KMS-11 (cell line): ENCODE measurements at regions not wholly inside any gene's neighbourhood (a gene's known extent, or its start where the extent isn't known, plus 50 kb on each side); places are given as distances from the start of the nearest gene placed in this dataset.
A peak's percentile ranks its signal among the peaks of the same experiment; 100 is the strongest.

Source experiments
- H2AFZ ChIP-seq: fragments of 200-600 bp; sonication (generic); 2 replicates; pipeline ENCODE4 v1.6.1; 2016; ENCODE audit warnings: antibody characterized with exemption, mixed run types, low read depth
- H3K27ac ChIP-seq: fragments of 200-600 bp; sonication (generic); 2 replicates; pipeline ENCODE4 v1.6.1; 2016; ENCODE audit warnings: mild to moderate bottlenecking, mixed run types
- H3K27me3 ChIP-seq: fragments of 200-600 bp; sonication (generic); 2 replicates; pipeline ENCODE4 v1.6.1; 2017; ENCODE audit warnings: mild to moderate bottlenecking, low read depth, mixed run types, moderate library complexity; ENCODE audit not compliant: insufficient read depth
- H3K36me3 ChIP-seq: fragments of 200-600 bp; sonication (generic); 2 replicates; pipeline ENCODE4 v1.6.1; 2017; ENCODE audit warnings: mild to moderate bottlenecking, mixed run types; ENCODE audit not compliant: insufficient read depth
- H3K4me1 ChIP-seq: fragments of 200-600 bp; sonication (generic); 2 replicates; pipeline ENCODE4 v1.6.1; 2016; ENCODE audit warnings: mild to moderate bottlenecking, low read depth, mixed run types; ENCODE audit not compliant: poor library complexity, severe bottlenecking
- H3K4me2 ChIP-seq: fragments of 200-600 bp; sonication (generic); 2 replicates; pipeline ENCODE4 v1.7.0; 2016; ENCODE audit warnings: mild to moderate bottlenecking, mixed run types
- H3K4me3 ChIP-seq: fragments of 200-600 bp; sonication (generic); IDR thresholded peaks from 2 replicates; pipeline ENCODE4 v1.6.1; 2017; ENCODE audit warnings: low read depth, low read length, mixed read lengths; ENCODE audit not compliant: insufficient read depth
- H3K79me2 ChIP-seq: fragments of 200-600 bp; sonication (generic); 2 replicates; pipeline ENCODE4 v1.6.1; 2016; ENCODE audit warnings: low read depth, mixed run types; ENCODE audit not compliant: insufficient read depth
- H3K9ac ChIP-seq: fragments of 200-600 bp; sonication (generic); 2 replicates; pipeline ENCODE4 v1.6.1; 2016; ENCODE audit warnings: mild to moderate bottlenecking, mixed run types
- H4K20me1 ChIP-seq: fragments of 200-600 bp; sonication (generic); 2 replicates; pipeline ENCODE4 v1.6.1; 2016; ENCODE audit warnings: mild to moderate bottlenecking, mixed run types; ENCODE audit not compliant: insufficient read depth
- CTCF ChIP-seq: fragments of 200-600 bp; sonication (generic); conservative IDR thresholded peaks from 2 replicates; pipeline ENCODE4 v1.6.1; 2017; ENCODE audit warnings: low read depth, mild to moderate bottlenecking, antibody characterized with exemption, low read length, moderate library complexity, mixed read lengths

- H3K27me3 ChIP-seq, result no peaks in the 10 kb centered on the region
- H3K4me1 ChIP-seq, result peaks cover 22% of the 10 kb centered on the region
- H3K36me3 ChIP-seq, result no peaks in the 10 kb centered on the region
- H3K9ac ChIP-seq, result no peak overlapping the region
- peak overlapping the region; percentile 62 for H3K4me2 ChIP-seq
- H3K4me3 ChIP-seq, result no peak overlapping the region
- no peak overlapping the region for H2AFZ ChIP-seq
- H4K20me1 ChIP-seq, result no peaks in the 10 kb centered on the region
- TF ChIP-seq CTCF, result no peak
- H3K79me2 ChIP-seq, result no peaks in the 10 kb centered on the region
- no peak overlapping the region for H3K27ac ChIP-seq
Measured at GRCh38 chr13:76397413-76397812, 488.8 kb downstream of the KCTD12 start.

- H3K4me1 ChIP-seq, result no peaks in the 10 kb centered on the region
Measured at GRCh38 chr13:76389321-76389720, 496.9 kb downstream of the KCTD12 start.

GRCh38 chr13:76387566-76387965 is 498.6 kb downstream of the KCTD12 start:
- Histone ChIP-seq H3K27ac (no peak overlapping the region), H3K79me2 (no peaks in the 10 kb centered on the region), H3K4me3 (no peak overlapping the region), H2AFZ (no peak overlapping the region), H3K4me1 (no peaks in the 10 kb centered on the region), H3K36me3 (no peaks in the 10 kb centered on the region), H4K20me1 (no peaks in the 10 kb centered on the region), H3K4me2 (no peak overlapping the region), H3K9ac (no peak overlapping the region), H3K27me3 (no peaks in the 10 kb centered on the region)
- no peak for TF ChIP-seq CTCF

More at GRCh38 chr13:76389321-76389720, 496.9 kb downstream of the KCTD12 start:
- no peak for TF ChIP-seq CTCF
- Histone ChIP-seq H3K9ac (no peak overlapping the region), H4K20me1 (no peaks in the 10 kb centered on the region), H3K79me2 (no peaks in the 10 kb centered on the region), H3K4me2 (no peak overlapping the region), H3K27me3 (no peaks in the 10 kb centered on the region), H3K4me3 (no peak overlapping the region), H3K27ac (no peak overlapping the region), H2AFZ (no peak overlapping the region), H3K36me3 (no peaks in the 10 kb centered on the region)

GRCh38 chr13:76386321-76386720 is 499.9 kb downstream of the KCTD12 start:
- Histone ChIP-seq H3K4me3 (no peak overlapping the region), H3K4me1 (no peaks in the 10 kb centered on the region), H3K27me3 (no peaks in the 10 kb centered on the region), H3K9ac (no peak overlapping the region), H3K36me3 (no peaks in the 10 kb centered on the region), H2AFZ (no peak overlapping the region), H3K27ac (no peak overlapping the region), H4K20me1 (no peaks in the 10 kb centered on the region), H3K4me2 (no peak overlapping the region), H3K79me2 (no peaks in the 10 kb centered on the region)
- no peak for TF ChIP-seq CTCF
